Ectodermal cell (in vitro differentiated cells): ENCODE measurements at regions not wholly inside any gene's neighbourhood (a gene's known extent, or its start where the extent isn't known, plus 50 kb on each side); places are given as distances from the start of the nearest gene placed in this dataset.

Source experiments
- H3K27ac ChIP-seq: 2 replicates; pipeline ENCODE4 v1.7.0; 2013; ENCODE audit warnings: mild to moderate bottlenecking, low read depth, low read length; ENCODE audit not compliant: insufficient read depth, poor library complexity, severe bottlenecking
- H3K27me3 ChIP-seq: 2 replicates; pipeline ENCODE4 v1.7.0; 2013; ENCODE audit warnings: mild to moderate bottlenecking, low read length; ENCODE audit not compliant: insufficient read depth, control insufficient read depth, poor library complexity, severe bottlenecking
- H3K36me3 ChIP-seq: one replicate; pipeline ENCODE4 v1.7.0; 2013; ENCODE audit warnings: low read length; ENCODE audit not compliant: control insufficient read depth, insufficient read depth
- H3K4me1 ChIP-seq: one replicate; pipeline ENCODE4 v1.7.0; 2013; ENCODE audit warnings: low read length; ENCODE audit not compliant: control insufficient read depth, insufficient read depth
- H3K4me3 ChIP-seq: 2 replicates; pipeline ENCODE4 v1.7.0; 2013; ENCODE audit warnings: low read depth, low read length, control low read depth; ENCODE audit not compliant: insufficient read depth
- H3K9me3 ChIP-seq: 2 replicates; pipeline ENCODE4 v1.7.0; 2013; ENCODE audit warnings: mild to moderate bottlenecking, low read length, moderate library complexity; ENCODE audit not compliant: control insufficient read depth
- WGBS, 2 experiments: methylation state at CpG; one replicate each; pipeline ENCODE4 v1.1.7; 2013; ENCODE audit warnings: missing lambda C conversion rate in 2 of 2; 5-methylcytosine and 5-hydroxymethylcytosine counted together

DNA sequence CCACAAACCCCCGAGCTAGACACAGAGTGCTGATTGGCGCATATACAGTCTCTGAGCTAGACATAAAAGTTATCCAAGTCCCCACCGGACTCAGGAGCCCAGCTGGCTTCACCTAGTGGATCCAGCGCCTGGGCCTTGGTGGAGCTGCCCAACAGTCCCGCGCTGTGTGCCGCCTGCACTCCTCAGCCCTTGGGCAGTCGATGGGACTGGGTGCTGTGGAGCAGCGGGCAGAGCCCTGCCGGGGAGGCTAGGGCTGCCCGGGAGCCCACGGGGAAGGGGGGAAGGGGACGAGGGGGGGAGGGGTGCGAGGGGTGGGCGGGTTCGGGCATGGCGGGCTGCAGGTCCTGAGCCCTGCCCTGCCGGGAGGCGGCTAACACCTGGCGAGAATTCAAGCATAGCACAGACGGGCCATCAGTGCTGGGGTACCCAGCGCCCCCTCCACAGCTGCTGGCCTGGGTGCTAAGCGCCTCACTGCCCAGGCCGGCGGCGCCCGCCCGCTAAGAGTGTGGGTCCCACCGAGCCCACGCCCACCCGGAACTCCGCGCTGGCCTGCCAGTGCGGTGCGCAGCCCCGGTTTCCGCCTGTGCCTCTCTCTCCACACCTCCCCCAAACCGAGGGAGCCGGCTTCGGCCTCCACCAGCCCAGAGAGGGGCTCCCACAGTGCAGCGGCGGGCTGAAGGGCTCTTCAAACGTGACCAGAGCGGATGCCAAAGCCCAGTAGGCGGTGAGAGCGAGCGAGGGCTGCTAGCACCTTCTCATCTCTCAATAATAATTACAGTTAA lies 391.2 kb upstream of the NUDT12 start:
- 92 to 93% methylated on average over 43 to 47 of the region's 47 CpGs for WGBS, 2 experiments
- Histone ChIP-seq H3K36me3 (no peaks in the 10 kb centered on the region), H3K27ac (no peak overlapping the region)

DNA sequence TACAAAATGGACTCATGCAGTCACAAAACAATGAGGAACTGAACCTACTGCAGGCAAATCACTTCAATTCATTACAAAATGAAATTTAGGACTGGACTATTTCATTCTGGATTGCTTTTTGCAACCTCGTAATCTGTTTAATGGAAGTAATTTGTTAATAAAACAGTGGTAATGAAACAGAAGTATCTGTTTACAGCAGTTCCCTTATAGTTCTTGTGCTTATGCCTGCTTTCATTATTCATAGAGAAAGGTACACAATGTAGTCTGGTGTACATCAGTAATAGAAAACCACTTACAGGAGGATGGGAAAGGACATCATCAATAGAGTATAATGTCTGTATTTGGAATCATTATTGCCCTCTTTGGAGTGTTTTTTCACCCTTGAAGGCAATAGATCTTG lies 389.2 kb upstream of the NUDT12 start:
- H3K4me3 ChIP-seq: no peak overlapping the region
- no peaks in the 10 kb centered on the region for H3K4me1 ChIP-seq
- no peaks in the 10 kb centered on the region for H3K36me3 ChIP-seq
- no peak overlapping the region for H3K27ac ChIP-seq
- H3K9me3 ChIP-seq: no peaks in the 10 kb centered on the region
- no peaks in the 10 kb centered on the region for H3K27me3 ChIP-seq
- WGBS, 2 experiments: 100% methylated on average over 1 of the region's 1 CpG

More for the DNA sequence above, 391.2 kb upstream of the NUDT12 start:
- H3K4me1 ChIP-seq: no peaks in the 10 kb centered on the region
- peaks cover under 1% of the 10 kb centered on the region for H3K9me3 ChIP-seq
- H3K4me3 ChIP-seq: no peak overlapping the region
- no peaks in the 10 kb centered on the region for H3K27me3 ChIP-seq

DNA sequence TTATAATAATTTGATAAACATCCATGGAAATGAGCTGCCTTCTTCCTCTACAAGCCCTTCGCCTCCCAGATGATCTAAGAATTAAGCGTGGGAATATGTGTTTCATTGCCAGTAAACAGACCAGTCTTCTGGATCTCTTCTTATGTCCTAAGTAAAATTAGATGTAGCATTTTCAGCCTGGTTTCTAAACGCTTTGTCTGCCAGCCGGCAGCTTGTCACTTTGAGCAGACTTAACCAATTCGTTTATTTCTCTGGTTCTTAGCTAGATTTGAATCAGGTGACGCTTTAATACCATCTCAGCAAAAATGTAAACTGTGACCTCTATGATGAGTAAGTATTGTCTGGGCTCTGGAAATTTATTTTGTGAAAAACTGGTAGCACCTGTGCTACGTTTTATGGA lies 380.6 kb upstream of the NUDT12 start:
- no peaks in the 10 kb centered on the region for H3K27me3 ChIP-seq
- no peak overlapping the region for H3K27ac ChIP-seq
- no peaks in the 10 kb centered on the region for H3K4me1 ChIP-seq
- WGBS, 2 experiments: 89 to 94% methylated on average over 7 of the region's 7 CpGs
- no peaks in the 10 kb centered on the region for H3K36me3 ChIP-seq
- no peaks in the 10 kb centered on the region for H3K9me3 ChIP-seq
- no peak overlapping the region for H3K4me3 ChIP-seq

DNA sequence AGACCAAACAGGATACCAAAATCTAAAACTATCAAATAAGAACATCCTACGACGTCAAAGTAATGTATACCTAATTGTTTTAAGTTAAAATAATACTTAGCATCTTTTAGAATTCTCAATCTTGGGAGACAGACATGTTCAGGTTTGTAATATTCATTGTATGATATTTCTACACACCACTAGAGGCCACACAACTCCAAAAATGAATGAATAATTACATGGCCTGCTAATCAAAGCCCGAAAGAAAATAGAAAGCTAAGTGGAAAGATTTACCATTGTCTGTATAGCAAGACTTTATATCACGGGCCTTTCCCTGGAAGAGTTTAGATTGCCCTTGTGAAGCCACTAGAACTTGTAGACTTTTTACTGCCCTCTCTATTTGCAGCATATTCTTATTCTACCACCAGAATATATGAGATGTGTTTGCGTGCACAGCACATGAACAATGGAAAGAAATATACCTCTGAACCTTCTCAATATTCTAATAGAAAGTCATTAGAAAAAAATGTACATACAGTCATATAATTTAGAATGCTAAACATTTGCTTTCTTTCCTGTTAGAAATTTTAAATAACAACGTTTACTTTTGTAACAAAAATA lies 380.1 kb upstream of the NUDT12 start:
- Histone ChIP-seq H3K4me3 (no peak overlapping the region), H3K9me3 (no peaks in the 10 kb centered on the region), H3K27ac (no peak overlapping the region), H3K4me1 (no peaks in the 10 kb centered on the region), H3K27me3 (no peaks in the 10 kb centered on the region), H3K36me3 (no peaks in the 10 kb centered on the region)
- 94 to 97% methylated on average over 4 of the region's 6 CpGs for WGBS, 2 experiments

DNA sequence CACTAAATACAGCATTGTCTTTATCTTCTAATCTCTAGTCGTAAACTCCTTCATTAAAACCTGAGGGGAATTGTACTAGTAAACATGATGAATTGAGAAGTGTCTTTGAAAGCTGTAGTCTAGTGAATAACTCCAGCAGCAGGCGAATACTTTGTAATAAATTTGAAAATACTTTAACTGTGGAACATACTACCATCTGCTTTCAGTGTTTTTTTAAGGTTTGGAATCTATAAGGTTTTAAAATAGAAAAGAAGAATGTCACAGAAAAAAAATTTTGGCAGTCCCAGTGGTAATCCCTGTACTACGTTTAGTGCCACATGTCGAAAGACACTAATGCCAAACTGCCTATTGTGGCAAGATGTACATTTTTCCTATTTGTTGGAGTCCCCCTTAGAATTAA lies 379.0 kb upstream of the NUDT12 start:
- H3K27ac ChIP-seq: no peak overlapping the region
- H3K36me3 ChIP-seq: no peaks in the 10 kb centered on the region
- H3K27me3 ChIP-seq: no peaks in the 10 kb centered on the region
- H3K4me1 ChIP-seq: no peaks in the 10 kb centered on the region
- WGBS, 2 experiments: 89 to 99% methylated on average over 3 to 4 of the region's 4 CpGs
- no peaks in the 10 kb centered on the region for H3K9me3 ChIP-seq
- no peak overlapping the region for H3K4me3 ChIP-seq

DNA sequence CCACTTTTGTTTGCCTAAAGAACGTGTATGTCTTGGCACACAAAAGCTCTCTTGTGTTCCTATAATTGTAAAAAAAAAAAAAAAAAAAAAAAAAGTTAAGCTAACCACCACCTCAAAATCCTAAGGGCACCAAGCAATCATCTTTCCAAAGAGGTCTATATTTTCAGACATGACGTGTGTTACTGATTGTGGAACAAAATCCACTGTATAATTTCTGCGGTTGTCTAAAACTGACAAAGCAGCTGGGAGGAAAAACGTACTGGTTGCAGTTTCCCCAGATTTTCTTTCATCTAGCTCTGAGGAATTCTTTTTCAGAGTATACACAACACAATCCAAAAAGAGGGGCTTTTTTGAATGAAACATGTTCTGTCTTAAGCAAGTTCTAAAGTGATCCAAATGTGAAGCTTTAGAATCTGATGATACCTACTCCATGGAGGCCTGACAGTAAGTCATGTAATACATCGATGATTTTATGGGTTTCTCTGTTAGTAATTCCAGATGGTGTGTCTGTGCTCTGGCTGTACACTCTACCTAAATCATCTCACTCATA lies 375.6 kb upstream of the NUDT12 start:
- H3K4me1 ChIP-seq: no peaks in the 10 kb centered on the region
- H3K4me3 ChIP-seq: no peak overlapping the region
- no peaks in the 10 kb centered on the region for H3K27me3 ChIP-seq
- H3K27ac ChIP-seq: no peak overlapping the region
- WGBS, 2 experiments: 93 to 96% methylated on average over 4 of the region's 5 CpGs
- H3K9me3 ChIP-seq: no peaks in the 10 kb centered on the region
- H3K36me3 ChIP-seq: no peaks in the 10 kb centered on the region

DNA sequence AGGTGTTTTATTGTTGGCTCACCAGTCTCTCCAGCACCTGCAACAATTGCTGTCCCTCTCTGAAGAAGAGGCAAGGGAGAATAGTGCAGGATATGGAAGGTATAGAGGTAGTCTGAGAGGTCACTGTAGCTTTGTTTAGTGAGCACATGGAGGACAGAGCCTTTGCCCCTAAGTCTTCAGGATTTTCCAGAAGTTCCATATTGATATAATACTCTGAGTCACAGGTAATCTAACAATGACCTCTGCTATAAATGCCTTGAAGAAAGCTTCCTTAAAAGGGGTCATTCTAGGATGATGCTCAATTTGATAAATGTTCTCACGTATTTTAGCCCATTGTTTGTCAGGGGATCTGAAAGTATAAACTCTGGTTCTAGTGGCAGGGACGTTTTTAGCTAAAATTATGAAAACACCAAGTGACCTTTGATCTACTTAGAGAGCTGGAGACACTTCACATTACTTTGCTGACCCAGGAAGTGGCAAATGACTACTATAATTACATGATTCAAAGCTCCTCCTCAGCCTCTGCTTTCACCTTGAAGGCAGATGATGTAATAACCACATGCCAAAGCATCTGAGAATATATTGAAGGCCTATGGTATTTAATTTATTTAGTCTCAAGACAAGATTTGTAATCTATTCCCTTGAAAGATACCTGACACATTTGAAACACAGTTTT lies 366.9 kb upstream of the NUDT12 start:
- Histone ChIP-seq H3K36me3 (no peaks in the 10 kb centered on the region), H3K4me3 (no peak overlapping the region), H3K27ac (no peak overlapping the region), H3K4me1 (no peaks in the 10 kb centered on the region), H3K27me3 (no peaks in the 10 kb centered on the region), H3K9me3 (no peaks in the 10 kb centered on the region)
- 47 to 48% methylated on average over 2 of the region's 2 CpGs for WGBS, 2 experiments

DNA sequence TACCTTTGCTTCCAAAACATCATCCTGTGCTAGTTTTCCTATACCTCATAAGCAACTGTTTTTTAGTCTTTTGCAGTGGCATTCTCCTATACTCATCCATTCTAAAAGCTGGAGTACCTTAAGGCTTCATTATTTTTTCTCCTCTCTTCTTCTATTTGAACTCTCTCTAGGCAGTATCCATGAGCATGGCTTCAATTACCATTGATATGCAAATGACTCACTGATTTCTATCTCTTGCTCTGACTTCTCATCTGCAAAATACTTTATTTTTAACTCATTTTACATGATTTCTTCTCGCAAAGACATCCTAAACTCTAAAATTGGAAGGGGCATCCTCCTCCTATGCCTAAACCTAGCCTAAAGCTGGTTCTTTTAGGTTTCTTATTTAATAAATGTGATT lies 365.1 kb upstream of the NUDT12 start:
- H3K27me3 ChIP-seq: no peaks in the 10 kb centered on the region
- H3K4me1 ChIP-seq: no peaks in the 10 kb centered on the region
- no peak overlapping the region for H3K27ac ChIP-seq
- no peaks in the 10 kb centered on the region for H3K9me3 ChIP-seq
- no peak overlapping the region for H3K4me3 ChIP-seq
- WGBS, 2 experiments: 92 to 95% methylated on average over 1 of the region's 1 CpG
- no peaks in the 10 kb centered on the region for H3K36me3 ChIP-seq

DNA sequence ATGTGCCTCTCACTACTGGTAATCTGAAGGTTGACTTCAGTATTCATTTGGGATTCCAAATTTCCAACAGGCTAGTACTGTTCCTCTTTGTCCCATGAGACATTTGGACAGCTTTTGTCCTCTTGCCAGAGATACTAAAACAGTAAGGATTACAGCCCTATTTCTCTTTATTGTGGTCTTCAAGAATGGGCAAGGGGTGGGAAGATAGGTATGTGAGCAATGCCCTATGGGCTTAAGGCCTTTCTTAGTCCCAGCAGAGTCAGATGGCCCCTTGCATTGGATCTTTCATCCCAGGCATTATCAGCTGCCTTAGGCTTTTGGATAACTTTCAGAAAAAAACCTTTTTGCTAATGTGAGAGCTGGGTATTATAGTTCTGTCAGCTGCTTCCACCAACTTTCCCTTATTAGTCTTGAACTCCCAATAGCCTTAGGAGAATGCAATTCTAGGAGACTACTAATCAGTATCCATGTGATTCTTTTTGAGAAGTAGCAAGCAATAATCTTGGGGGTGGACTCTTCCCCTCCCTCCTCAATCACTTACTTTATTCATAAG lies 361.1 kb upstream of the NUDT12 start:
- Histone ChIP-seq H3K27me3 (no peaks in the 10 kb centered on the region), H3K9me3 (no peaks in the 10 kb centered on the region), H3K36me3 (no peaks in the 10 kb centered on the region), H3K4me1 (peaks cover 7% of the 10 kb centered on the region), H3K4me3 (no peak overlapping the region), H3K27ac (no peak overlapping the region)

DNA sequence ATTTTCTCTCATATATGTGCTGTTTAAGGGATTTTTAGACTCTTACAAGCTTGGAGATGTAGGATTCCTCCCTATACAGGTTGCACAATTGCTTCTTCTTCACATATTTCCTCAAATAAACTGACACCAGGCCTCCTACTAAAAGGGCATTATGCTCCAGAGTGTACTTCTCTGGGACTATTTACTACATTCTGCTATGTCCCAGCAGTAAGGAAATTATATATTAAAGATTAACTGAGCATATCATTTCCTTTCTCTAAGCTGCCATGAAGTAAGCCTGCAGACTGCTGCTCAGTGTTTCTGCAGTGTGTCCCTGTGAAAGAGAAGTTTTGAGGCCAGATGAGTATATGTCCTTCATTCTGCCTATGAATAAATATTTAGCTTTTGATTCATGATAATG lies 356.9 kb upstream of the NUDT12 start:
- no peaks in the 10 kb centered on the region for H3K9me3 ChIP-seq
- peak overlapping the region; percentile 70 for H3K27ac ChIP-seq
- peaks cover 12% of the 10 kb centered on the region for H3K4me1 ChIP-seq
- H3K27me3 ChIP-seq: no peaks in the 10 kb centered on the region
- no peaks in the 10 kb centered on the region for H3K36me3 ChIP-seq
- no peak overlapping the region for H3K4me3 ChIP-seq
